B cell (primary cell): ENCODE measurements at regions not wholly inside any gene's neighbourhood (a gene's known extent, or its start where the extent isn't known, plus 50 kb on each side); places are given as distances from the start of the nearest gene placed in this dataset.

ENCODE experiments used
- ATAC-seq: fragments of 200-7000 bp; cut with Tn5 transposase; one replicate; pipeline ENCODE4 v1.10.0; 2021; ENCODE audit warnings: low read depth, mild to moderate bottlenecking, moderate number of reproducible peaks, moderate library complexity
- CTCF ChIA-PET: fragments of 350-600 bp; sonication (Branson Sonifier 250); formaldehyde crosslinking; loops from one replicate; lab custom pipeline; 2021; ENCODE audit warnings: antibody characterized with exemption, inconsistent platforms; lab: Charles Lee
- POLR2A ChIA-PET: fragments of 350-600 bp; sonication (Branson Sonifier 250); formaldehyde crosslinking; loops from one replicate; lab custom pipeline; 2021; ENCODE audit warnings: antibody characterized with exemption; lab: Charles Lee
- DNase-seq: peaks from one replicate; pipeline ENCODE4 v3.0.0; 2013
- H2AFZ ChIP-seq: 2 replicates; pipeline ENCODE4 v1.6.1; 2012; ENCODE audit warnings: mild to moderate bottlenecking, low read depth, low read length; ENCODE audit not compliant: insufficient read depth, poor library complexity, severe bottlenecking
- H3K27ac ChIP-seq, 2 donors: 1 replicate in 1 of 2; 2 replicates in 1 of 2; pipeline ENCODE4 v1.5.1; 2012 to 2013; ENCODE audit warnings: low read length in 2 of 2, mild to moderate bottlenecking in 2 of 2, moderate library complexity in 1 of 2
- H3K27me3 ChIP-seq, 4 experiments: fragments of 200-600 bp in 1 of 4; sonication (generic) in 1 of 4; replicated peaks in 1 of 4; 1 replicate in 2 of 4; 2 replicates in 2 of 4; pipeline versions ENCODE4 v1.6.1 to v1.7.0; 2013 to 2016; ENCODE audit warnings: low read length in 3 of 4, mild to moderate bottlenecking in 2 of 4, mixed read lengths in 1 of 4, moderate library complexity in 1 of 4; ENCODE audit not compliant: insufficient read depth in 4 of 4, control insufficient read depth in 3 of 4; ENCODE audit errors: control extremely low read depth in 1 of 4
- H3K36me3 ChIP-seq, 2 experiments: replicated peaks in 1 of 2; 1 replicate in 1 of 2; 2 replicates in 1 of 2; pipeline versions ENCODE4 v1.6.1 to v1.7.1; 2013; ENCODE audit warnings: low read length in 1 of 2; ENCODE audit not compliant: insufficient read depth in 2 of 2, control insufficient read depth in 1 of 2; ENCODE audit errors: control extremely low read depth in 1 of 2, extremely low read depth in 1 of 2
- H3K4me1 ChIP-seq, 2 donors: fragments of 200-600 bp in 1 of 2; sonication (generic) in 1 of 2; 1 replicate in 1 of 2; 2 replicates in 1 of 2; pipeline versions ENCODE4 v1.5.1 to v1.6.1; 2013 to 2017; ENCODE audit warnings: low read length in 2 of 2; ENCODE audit not compliant: control insufficient read depth in 2 of 2, insufficient read depth in 2 of 2
- H3K4me2 ChIP-seq: replicated peaks from 2 replicates; pipeline ENCODE3; 2012; ENCODE audit warnings: mild to moderate bottlenecking, low read depth, low read length; ENCODE audit not compliant: poor library complexity, severe bottlenecking
- H3K4me3 ChIP-seq, 5 experiments: fragments of 200-600 bp in 1 of 5; sonication (generic) in 1 of 5; 1 replicate in 3 of 5; 2 replicates in 2 of 5; pipeline versions ENCODE4 v1.5.1 to v1.7.0; 2011 to 2016; ENCODE audit warnings: low read length in 4 of 5, mild to moderate bottlenecking in 4 of 5, low read depth in 2 of 5, control low read depth in 1 of 5, moderate library complexity in 1 of 5; ENCODE audit not compliant: insufficient read depth in 1 of 5; ENCODE audit errors: control extremely low read depth in 1 of 5, extremely low read depth in 1 of 5
- H3K79me2 ChIP-seq: fragments of 200-600 bp; sonication (generic); one replicate; pipeline ENCODE4 v1.6.0; 2016; ENCODE audit warnings: low read length; ENCODE audit not compliant: control insufficient read depth, insufficient read depth
- H3K9ac ChIP-seq: fragments of 200-600 bp; sonication (generic); 2 replicates; pipeline ENCODE4 v1.6.1; 2017; ENCODE audit warnings: mild to moderate bottlenecking, low read length, moderate library complexity
- H3K9me3 ChIP-seq, 3 donors: one replicate each; pipeline versions ENCODE4 v1.6.1 to v1.7.1; 2013; ENCODE audit warnings: low read length in 2 of 3; ENCODE audit not compliant: control insufficient read depth in 2 of 3, insufficient read depth in 1 of 3; ENCODE audit errors: control extremely low read depth in 1 of 3
- H4K20me1 ChIP-seq: 2 replicates; pipeline ENCODE4 v1.6.0; 2012; ENCODE audit warnings: mild to moderate bottlenecking, low read length; ENCODE audit not compliant: insufficient read depth, control insufficient read depth, poor library complexity, severe bottlenecking
- H3K27ac Mint-ChIP-seq: one replicate; pipeline ENCODE4 v1.8.0; 2021; ENCODE audit warnings: mixed read lengths
- H3K27me3 Mint-ChIP-seq: one replicate; pipeline ENCODE4 v1.8.0; 2021; ENCODE audit warnings: mixed read lengths
- H3K4me1 Mint-ChIP-seq: one replicate; pipeline ENCODE4 v1.8.0; 2021; ENCODE audit warnings: mixed read lengths
- H3K4me3 Mint-ChIP-seq: one replicate; pipeline ENCODE4 v1.8.0; 2021; ENCODE audit warnings: mixed read lengths
- H3K9me3 Mint-ChIP-seq: one replicate; pipeline ENCODE4 v1.8.0; 2022; ENCODE audit warnings: mixed read lengths; ENCODE audit not compliant: insufficient read depth
- EZH2 ChIP-seq: IDR thresholded peaks from 2 replicates; pipeline ENCODE4 v1.6.1; 2012; ENCODE audit warnings: borderline replicate concordance, low read depth, mild to moderate bottlenecking, moderate library complexity, low read length; ENCODE audit not compliant: insufficient read depth, poor library complexity, severe bottlenecking
- WGBS: methylation state at CpG from one replicate; pipeline ENCODE4 v1.1.5; 2013; ENCODE audit warnings: missing lambda C conversion rate; ENCODE audit not compliant: insufficient coverage; 5-methylcytosine and 5-hydroxymethylcytosine counted together
- intact Hi-C: fragments of 100-400 bp; cut with micrococcal nuclease; formaldehyde crosslinking; loops from one replicate; pipeline ENCODE4 v1.10.0; 2022
- TF ChIP-seq, protein P1 (sequence below): fragments of 200-600 bp; IDR thresholded peaks from one replicate; pipeline ENCODE4 v1.8.0; 2022; ENCODE audit warnings: antibody characterized with exemption, mild to moderate bottlenecking

DNA sequence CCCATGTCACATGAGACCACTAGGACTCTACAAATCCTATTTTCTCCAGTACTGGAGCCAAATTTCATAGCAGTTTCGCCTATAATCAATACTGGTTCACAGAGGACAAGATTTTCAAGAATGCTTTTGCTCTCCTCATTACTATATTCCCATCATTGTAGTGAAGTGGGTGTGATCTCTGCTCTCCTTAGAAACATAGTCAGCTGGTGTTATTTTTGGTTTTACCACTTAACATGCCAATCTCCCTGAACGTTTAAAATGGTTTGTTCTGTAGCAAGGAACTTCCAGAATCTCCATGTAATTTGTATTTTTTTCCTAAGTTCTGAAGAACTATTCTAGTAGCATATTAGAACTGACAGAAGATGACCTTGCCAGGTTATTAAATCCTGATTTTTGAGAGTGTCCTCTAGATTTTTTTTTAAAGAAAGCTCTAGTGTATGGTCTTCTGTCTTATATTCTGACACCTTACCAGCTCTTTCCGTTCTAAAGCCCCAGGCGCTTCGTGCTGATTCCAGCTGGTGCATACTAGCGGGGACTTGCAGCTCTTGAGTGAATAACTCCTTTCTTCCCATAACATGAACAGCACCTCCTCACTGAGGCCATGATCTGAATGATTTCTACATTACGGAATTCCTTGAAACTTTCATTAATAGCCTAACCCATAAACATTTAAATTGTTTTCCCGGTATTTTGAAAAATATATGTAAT is 1372.9 kb downstream of the TECRL start:
- Histone ChIP-seq H2AFZ (no peak overlapping the region), H3K9me3 (no peaks in the 10 kb centered on the region), H3K9ac (no peak overlapping the region), H3K27ac (no peak overlapping the region), H3K27me3 (no peaks in the 10 kb centered on the region), H3K79me2 (no peaks in the 10 kb centered on the region), H3K36me3 (no peaks in the 10 kb centered on the region), H3K4me2 (no peak overlapping the region), H4K20me1 (no peaks in the 10 kb centered on the region), H3K4me1 (no peaks in the 10 kb centered on the region), H3K4me3 (no peak overlapping the region)
- no peak for TF ChIP-seq EZH2
- TF ChIP-seq, protein P1, sequence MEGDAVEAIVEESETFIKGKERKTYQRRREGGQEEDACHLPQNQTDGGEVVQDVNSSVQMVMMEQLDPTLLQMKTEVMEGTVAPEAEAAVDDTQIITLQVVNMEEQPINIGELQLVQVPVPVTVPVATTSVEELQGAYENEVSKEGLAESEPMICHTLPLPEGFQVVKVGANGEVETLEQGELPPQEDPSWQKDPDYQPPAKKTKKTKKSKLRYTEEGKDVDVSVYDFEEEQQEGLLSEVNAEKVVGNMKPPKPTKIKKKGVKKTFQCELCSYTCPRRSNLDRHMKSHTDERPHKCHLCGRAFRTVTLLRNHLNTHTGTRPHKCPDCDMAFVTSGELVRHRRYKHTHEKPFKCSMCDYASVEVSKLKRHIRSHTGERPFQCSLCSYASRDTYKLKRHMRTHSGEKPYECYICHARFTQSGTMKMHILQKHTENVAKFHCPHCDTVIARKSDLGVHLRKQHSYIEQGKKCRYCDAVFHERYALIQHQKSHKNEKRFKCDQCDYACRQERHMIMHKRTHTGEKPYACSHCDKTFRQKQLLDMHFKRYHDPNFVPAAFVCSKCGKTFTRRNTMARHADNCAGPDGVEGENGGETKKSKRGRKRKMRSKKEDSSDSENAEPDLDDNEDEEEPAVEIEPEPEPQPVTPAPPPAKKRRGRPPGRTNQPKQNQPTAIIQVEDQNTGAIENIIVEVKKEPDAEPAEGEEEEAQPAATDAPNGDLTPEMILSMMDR, result no peak
- Mint-ChIP-seq H3K4me1 (no peaks in the 10 kb centered on the region), H3K27ac (no peak overlapping the region), H3K27me3 (no peaks in the 10 kb centered on the region), H3K9me3 (no peaks in the 10 kb centered on the region), H3K4me3 (no peak overlapping the region)
- POLR2A ChIA-PET, result no interaction called here
- CTCF ChIA-PET, result no interaction called here
- WGBS, result 100% methylated on average over 4 of the region's 8 CpGs
- no peak for DNase-seq
- ATAC-seq, result no peak
- intact Hi-C loops, result no loop called here

GRCh38 chr4:63029380-63029779 is 1379.9 kb downstream of the TECRL start:
- no peak for ATAC-seq
- Histone ChIP-seq H3K36me3 (no peaks in the 10 kb centered on the region), H3K27me3 (no peaks in the 10 kb centered on the region), H3K4me2 (no peak overlapping the region), H2AFZ (no peak overlapping the region), H3K4me1 (no peaks in the 10 kb centered on the region), H4K20me1 (no peaks in the 10 kb centered on the region), H3K4me3 (no peak overlapping the region), H3K27ac (no peak overlapping the region), H3K79me2 (no peaks in the 10 kb centered on the region), H3K9me3 (no peaks in the 10 kb centered on the region), H3K9ac (no peak overlapping the region)
- H3K4me1 Mint-ChIP-seq, result no peaks in the 10 kb centered on the region
- no peaks in the 10 kb centered on the region for H3K27me3 Mint-ChIP-seq
- DNase-seq, result no peak
- intact Hi-C loops, result no loop called here
- CTCF ChIA-PET, result no interaction called here
- H3K4me3 Mint-ChIP-seq, result no peak overlapping the region
- TF ChIP-seq, protein P1, result no peak
- TF ChIP-seq EZH2, result no peak
- no CpG with 5 or more reads among the region's 3 CpGs for whole genome bisulfite sequencing
- POLR2A ChIA-PET, result no interaction called here
- no peaks in the 10 kb centered on the region for H3K9me3 Mint-ChIP-seq
- no peak overlapping the region for H3K27ac Mint-ChIP-seq
